Liver (tissue), 3 donors: ENCODE measurements at regions not wholly inside any gene's neighbourhood (a gene's known extent, or its start where the extent isn't known, plus 50 kb on each side); places are given as distances from the start of the nearest gene placed in this dataset.

Experiments used
- RAD21 ChIP-seq, 2 donors: IDR thresholded peaks; 2 replicates each; pipeline ENCODE4 v1.6.1; 2016; ENCODE audit warnings: antibody characterized with exemption in 2 of 2, mild to moderate bottlenecking in 2 of 2
- RXRA ChIP-seq, 2 donors: IDR thresholded peaks; 2 replicates each; pipeline ENCODE4 v1.6.1; 2017 to 2018; ENCODE audit warnings: antibody characterized with exemption in 2 of 2, mild to moderate bottlenecking in 1 of 2
- TF ChIP-seq, protein P1 (sequence below): fragments of 150-350 bp; IDR thresholded peaks from 2 replicates; pipeline ENCODE4 v1.5.1; 2017; ENCODE audit warnings: improper control_type of control experiment, low read depth, low read length; ENCODE audit not compliant: missing input control
- donor health status: healthy.
- donor health status: healthy.

DNA sequence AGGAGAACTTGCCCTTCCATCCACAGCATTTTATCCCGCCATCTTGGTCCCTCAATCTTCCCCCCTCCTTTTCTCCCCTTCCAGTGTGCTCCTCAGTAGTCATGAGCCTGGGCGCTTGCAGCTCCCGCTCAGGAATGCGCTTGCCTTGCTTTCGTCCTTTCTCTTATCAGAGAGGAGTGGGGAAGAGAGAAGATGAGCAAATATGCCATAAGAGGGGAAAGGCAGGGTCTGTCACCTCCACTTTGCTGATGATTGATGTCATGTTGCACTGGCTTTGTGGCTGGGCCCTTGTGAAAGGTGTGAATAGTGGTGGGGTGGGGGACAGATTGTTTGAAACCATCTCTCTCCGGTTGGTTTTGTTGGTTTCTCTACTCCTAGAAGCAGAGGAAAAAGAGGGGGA lies 569.3 kb downstream of the TNS1 start:
- TF ChIP-seq RXRA (IDR thresholded peaks at IDR 0.05) (no peak), RAD21 (IDR thresholded peaks at IDR 0.05) (no peak)
- TF ChIP-seq, protein P1, sequence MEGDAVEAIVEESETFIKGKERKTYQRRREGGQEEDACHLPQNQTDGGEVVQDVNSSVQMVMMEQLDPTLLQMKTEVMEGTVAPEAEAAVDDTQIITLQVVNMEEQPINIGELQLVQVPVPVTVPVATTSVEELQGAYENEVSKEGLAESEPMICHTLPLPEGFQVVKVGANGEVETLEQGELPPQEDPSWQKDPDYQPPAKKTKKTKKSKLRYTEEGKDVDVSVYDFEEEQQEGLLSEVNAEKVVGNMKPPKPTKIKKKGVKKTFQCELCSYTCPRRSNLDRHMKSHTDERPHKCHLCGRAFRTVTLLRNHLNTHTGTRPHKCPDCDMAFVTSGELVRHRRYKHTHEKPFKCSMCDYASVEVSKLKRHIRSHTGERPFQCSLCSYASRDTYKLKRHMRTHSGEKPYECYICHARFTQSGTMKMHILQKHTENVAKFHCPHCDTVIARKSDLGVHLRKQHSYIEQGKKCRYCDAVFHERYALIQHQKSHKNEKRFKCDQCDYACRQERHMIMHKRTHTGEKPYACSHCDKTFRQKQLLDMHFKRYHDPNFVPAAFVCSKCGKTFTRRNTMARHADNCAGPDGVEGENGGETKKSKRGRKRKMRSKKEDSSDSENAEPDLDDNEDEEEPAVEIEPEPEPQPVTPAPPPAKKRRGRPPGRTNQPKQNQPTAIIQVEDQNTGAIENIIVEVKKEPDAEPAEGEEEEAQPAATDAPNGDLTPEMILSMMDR: no peak
